ENCODE measurements at regions not wholly inside any gene's neighbourhood (a gene's known extent, or its start where the extent isn't known, plus 50 kb on each side); places are given as distances from the start of the nearest gene placed in this dataset.

DNA sequence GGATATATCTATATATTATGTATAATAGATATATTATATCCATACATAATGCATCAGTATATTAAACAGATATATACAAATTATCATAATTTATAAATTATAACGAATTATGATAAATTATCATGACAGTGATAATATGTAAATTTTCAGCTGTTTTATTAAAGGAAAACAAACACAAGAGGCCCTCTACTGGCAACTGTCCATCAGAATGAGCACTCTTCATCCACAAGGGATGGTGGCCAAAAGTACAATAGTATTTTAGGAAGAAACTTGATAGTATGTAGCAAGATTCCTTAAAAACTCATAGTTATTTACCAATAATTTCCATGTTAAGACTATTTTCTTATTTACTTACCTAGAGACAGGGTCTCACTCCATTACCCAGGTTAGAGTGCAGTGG lies 113.3 kb upstream of the LPAR1 start:
- DNase-seq (ENCODE audit: low spot score in 2 of 2), result no peak
- TF ChIP-seq CTCF (IDR thresholded peaks at IDR 0.05) (no peak), POLR2A (IDR thresholded peaks at IDR 0.05) (no peak)
- no peak overlapping the region for H3K4me3 ChIP-seq (ENCODE audit: low read depth, poor library complexity, severe bottlenecking)
- intact Hi-C loops (cut with DNase I; ENCODE audit: low total_unique reads), result no loop called here
- 77 to 94% methylated on average over 1 of the region's 1 CpG for WGBS, 2 donors

DNA sequence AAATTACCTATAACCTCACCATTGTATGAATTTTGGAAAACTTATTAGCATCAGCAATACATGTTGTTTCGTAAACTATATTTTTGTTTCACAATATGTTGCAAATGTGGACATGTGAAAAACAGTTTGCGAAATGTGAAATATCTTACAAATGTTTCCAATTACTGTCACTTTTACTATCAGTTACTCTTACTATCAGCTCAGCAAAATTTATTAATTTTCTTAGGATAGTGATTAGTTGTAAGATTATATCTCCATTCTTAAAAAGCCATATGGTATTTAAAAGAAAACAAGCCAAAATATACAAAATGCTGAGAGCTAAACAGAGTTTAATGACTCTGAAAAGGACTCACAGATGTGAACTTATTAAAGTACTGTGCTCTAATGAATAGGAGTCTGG lies 111.9 kb upstream of the LPAR1 start:
- intact Hi-C loops (cut with DNase I; ENCODE audit: low total_unique reads), result no loop called here
- no peak overlapping the region for H3K4me3 ChIP-seq (ENCODE audit: low read depth, poor library complexity, severe bottlenecking)
- TF ChIP-seq CTCF (IDR thresholded peaks at IDR 0.05) (no peak), POLR2A (IDR thresholded peaks at IDR 0.05) (no peak)
- DNase-seq (ENCODE audit: low spot score in 2 of 2), result no peak
- 70 to 76% methylated on average over 2 of the region's 2 CpGs for WGBS, 2 donors

DNA sequence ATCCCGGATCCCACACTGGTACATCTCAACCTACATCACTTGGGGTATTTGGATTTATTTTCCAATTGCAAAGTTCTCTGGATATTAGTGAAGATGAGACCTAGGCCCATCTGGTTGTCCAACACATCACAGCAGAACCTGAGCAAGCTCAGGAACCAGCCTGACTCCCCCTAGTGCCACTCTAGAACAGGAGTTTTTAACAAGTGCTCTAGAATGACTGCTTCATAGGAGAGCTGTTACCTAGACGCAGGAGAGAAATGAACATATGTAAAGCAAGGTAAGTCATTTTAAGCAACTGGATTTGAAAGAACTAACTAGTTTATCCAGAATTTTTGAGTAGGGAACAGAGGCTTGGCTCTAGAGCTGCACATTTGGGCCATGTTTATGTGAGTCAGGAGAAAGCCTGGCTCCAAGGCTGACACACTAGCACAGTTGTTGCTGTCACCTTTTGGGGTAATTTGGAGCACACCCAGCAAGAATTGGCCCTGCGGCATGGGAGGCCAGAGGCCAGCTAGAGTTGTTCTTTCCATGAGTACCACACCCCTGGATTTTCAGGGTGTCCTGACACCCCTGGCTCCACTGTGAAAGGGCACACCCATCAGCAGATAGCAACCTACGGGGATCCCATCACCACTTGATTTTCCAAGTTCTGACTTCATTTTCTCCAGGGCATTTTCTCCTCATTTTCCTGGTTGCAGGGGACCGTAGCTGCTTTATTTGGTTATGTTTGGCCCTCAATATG lies 110.9 kb upstream of the LPAR1 start:
- peak in 1 of 2 donors; percentile 37 for DNase-seq (ENCODE audit: low spot score in 2 of 2)
- no peak overlapping the region for H3K4me3 ChIP-seq (ENCODE audit: low read depth, poor library complexity, severe bottlenecking)
- intact Hi-C loops (cut with DNase I; ENCODE audit: low total_unique reads), result no loop called here
- TF ChIP-seq POLR2A (IDR thresholded peaks at IDR 0.05), result no peak
- TF ChIP-seq CTCF (IDR thresholded peaks at IDR 0.05), result no peak
- WGBS, 2 donors, result 59 to 67% methylated on average over 5 of the region's 5 CpGs

DNA sequence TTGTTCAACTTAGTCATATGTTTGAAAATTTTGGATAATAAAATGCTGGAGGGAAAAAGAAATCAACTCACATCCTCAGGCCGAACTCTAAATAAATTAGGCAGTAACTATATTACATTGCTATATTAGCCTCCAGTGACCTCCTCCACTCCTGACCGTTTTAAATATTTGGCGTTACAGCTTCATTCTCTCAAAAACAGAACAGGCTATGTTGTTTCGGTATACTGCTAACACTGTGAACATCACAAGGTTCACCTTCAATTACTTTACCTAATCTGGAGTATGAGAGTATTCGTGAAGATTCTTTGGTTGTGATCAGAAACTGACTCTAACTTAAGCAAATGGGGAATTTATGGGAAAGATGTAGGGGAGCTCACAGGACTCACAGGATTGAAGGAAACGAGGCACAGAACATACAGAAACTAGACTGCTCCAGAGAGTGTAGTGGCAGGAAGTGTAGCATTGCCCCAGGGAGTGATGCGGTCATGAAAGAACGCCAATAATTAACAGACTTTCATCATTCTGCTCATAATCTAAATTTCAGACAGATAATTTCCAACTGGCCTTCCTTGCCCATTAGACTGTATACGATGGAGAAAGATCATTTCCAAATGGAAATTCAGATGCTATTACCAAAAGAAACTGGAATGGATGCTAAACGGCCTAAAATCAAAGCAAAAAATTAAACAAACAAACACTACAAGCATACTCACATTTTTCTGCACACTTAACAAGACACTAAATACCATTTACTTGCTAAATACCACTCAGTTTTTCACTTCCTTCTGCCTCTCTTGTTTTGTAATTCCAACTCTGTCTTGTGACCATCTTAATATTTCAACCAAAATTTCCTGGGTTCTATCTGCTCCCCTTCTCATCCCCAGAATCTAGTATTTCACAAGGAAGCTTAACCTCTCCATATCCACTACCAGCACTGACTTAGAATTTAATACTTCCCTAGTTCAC lies 110.1 kb upstream of the LPAR1 start:
- TF ChIP-seq POLR2A (IDR thresholded peaks at IDR 0.05), result no peak
- no peak for TF ChIP-seq CTCF (IDR thresholded peaks at IDR 0.05)
- WGBS, 2 donors, result 66 to 67% methylated on average over 10 of the region's 10 CpGs
- intact Hi-C loops (cut with DNase I; ENCODE audit: low total_unique reads), result no loop called here
- DNase-seq (ENCODE audit: low spot score in 2 of 2), result no peak
- no peak overlapping the region for H3K4me3 ChIP-seq (ENCODE audit: low read depth, poor library complexity, severe bottlenecking)

DNA sequence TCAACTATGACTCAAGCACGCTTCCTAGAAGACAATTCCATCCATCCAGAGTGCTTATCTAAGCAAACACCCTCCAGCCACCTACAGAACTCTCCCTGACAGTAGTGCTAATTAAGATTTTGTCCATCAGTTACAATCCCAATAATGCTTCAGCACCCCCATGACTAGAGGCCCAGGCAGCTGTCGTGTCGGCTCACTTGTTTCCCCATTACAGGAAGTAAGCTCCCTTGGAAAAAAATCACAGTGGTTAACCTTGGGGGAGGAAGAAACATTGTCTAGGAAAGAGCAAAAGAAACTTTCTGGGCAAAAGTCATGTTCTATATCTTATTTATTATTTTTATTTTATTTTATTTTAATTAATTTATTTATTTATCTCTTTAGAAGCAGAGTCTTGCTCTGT lies 108.8 kb upstream of the LPAR1 start:
- 70 to 76% methylated on average over 3 of the region's 3 CpGs for WGBS, 2 donors
- no peak for DNase-seq (ENCODE audit: low spot score in 2 of 2)
- intact Hi-C loops (cut with DNase I; ENCODE audit: low total_unique reads), result no loop called here
- no peak for TF ChIP-seq CTCF (IDR thresholded peaks at IDR 0.05)
- no peak for TF ChIP-seq POLR2A (IDR thresholded peaks at IDR 0.05)
- H3K4me3 ChIP-seq (ENCODE audit: low read depth, poor library complexity, severe bottlenecking), result no peak overlapping the region
